ENCODE measurements at regions not wholly inside any gene's neighbourhood (a gene's known extent, or its start where the extent isn't known, plus 50 kb on each side); places are given as distances from the start of the nearest gene placed in this dataset.

DNA sequence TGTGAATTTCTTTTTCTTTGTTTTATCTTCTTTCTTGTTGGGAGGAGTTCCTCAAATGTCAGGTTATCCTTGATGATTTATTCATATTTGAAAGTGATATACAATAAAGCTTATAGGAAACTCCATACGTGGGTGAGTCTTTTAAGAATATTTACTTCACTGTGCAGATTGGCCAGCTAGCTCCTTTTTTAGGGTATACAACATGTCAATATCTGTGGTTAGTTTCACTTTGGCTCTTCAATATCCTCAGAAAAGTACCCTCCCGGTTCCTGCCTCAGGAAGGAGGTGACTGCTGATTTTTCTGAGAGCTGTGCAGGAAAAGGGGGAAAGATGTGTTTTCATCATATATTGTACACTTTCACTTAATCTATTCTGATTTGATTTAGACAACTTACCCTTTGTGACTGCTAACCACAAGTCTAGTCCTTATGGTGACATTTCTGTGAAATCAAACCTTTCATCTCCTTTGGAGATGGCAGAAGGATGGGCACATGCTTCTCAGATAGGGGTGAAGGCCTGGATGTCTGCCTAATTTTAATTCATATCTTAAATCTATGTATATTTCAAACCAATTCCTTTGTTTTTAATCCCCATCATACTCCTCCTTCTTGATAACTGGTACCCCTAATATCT lies 98.2 kb upstream of the NECTIN3 start:
- CTCF ChIA-PET = no interaction called here
- POLR2A ChIA-PET = no interaction called here
- H3K27ac Mint-ChIP-seq = no peak overlapping the region

DNA sequence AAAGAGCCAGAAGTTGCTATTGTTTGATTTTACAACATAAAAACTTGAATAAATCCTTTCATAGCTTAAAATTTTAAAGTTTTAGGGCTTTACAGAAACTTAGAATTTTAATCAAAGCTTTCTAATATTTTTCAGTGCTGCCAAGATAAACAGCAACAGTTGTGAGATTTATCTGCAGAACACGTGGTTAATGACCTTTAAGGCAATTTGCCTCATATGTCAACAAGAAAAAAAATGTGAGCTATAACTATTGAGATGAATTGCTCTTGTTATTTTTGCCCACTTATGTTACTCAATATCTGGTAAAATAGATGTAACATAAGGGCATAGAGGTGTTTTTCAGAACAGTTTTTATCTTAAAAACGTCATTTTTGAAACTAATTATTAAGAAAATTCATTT lies 96.7 kb upstream of the NECTIN3 start:
- ChIA-PET POLR2A (no interaction called here), CTCF (no interaction called here)
- no peak overlapping the region for H3K27ac Mint-ChIP-seq
- H3K4me3 Mint-ChIP-seq = no peak overlapping the region
- H3K9me3 Mint-ChIP-seq = peaks cover 15% of the 10 kb centered on the region
- H3K27me3 Mint-ChIP-seq (ENCODE audit: low read depth) = no peaks in the 10 kb centered on the region
- DNase-seq (ENCODE audit: low spot score) (no peak), ATAC-seq (no peak)
- H3K4me1 Mint-ChIP-seq = no peaks in the 10 kb centered on the region
- peaks cover 10% of the 10 kb centered on the region for H3K36me3 Mint-ChIP-seq
- TF ChIP-seq CBFB (CRISPR knock-in tag; IDR thresholded peaks at IDR 0.05; ENCODE audit: low read depth) (no peak), ESRRA (CRISPR knock-in tag; IDR thresholded peaks at IDR 0.05; ENCODE audit: borderline replicate concordance) (no peak), SMAD4 (CRISPR knock-in tag; IDR thresholded peaks at IDR 0.05) (no peak), SMAD3 (CRISPR knock-in tag; IDR thresholded peaks at IDR 0.05; ENCODE audit: borderline replicate concordance) (no peak), CTCF (IDR thresholded peaks at IDR 0.05) (no peak), NFATC4 (CRISPR knock-in tag; IDR thresholded peaks at IDR 0.05) (no peak), MYBL2 (CRISPR knock-in tag; IDR thresholded peaks at IDR 0.05) (no peak), USF1 (CRISPR knock-in tag; IDR thresholded peaks at IDR 0.05) (no peak), FOXP4 (CRISPR knock-in tag; IDR thresholded peaks at IDR 0.05) (no peak), GRHL2 (CRISPR knock-in tag; IDR thresholded peaks at IDR 0.05; ENCODE audit: insufficient replicate concordance, severe bottlenecking) (no peak), JAZF1 (CRISPR knock-in tag; IDR thresholded peaks at IDR 0.05) (no peak), JUN (CRISPR knock-in tag; IDR thresholded peaks at IDR 0.05) (no peak)
- TF ChIP-seq, protein P1, sequence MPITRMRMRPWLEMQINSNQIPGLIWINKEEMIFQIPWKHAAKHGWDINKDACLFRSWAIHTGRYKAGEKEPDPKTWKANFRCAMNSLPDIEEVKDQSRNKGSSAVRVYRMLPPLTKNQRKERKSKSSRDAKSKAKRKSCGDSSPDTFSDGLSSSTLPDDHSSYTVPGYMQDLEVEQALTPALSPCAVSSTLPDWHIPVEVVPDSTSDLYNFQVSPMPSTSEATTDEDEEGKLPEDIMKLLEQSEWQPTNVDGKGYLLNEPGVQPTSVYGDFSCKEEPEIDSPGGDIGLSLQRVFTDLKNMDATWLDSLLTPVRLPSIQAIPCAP (CRISPR knock-in tag; IDR thresholded peaks at IDR 0.05) = no peak
- TF ChIP-seq, protein P2, sequence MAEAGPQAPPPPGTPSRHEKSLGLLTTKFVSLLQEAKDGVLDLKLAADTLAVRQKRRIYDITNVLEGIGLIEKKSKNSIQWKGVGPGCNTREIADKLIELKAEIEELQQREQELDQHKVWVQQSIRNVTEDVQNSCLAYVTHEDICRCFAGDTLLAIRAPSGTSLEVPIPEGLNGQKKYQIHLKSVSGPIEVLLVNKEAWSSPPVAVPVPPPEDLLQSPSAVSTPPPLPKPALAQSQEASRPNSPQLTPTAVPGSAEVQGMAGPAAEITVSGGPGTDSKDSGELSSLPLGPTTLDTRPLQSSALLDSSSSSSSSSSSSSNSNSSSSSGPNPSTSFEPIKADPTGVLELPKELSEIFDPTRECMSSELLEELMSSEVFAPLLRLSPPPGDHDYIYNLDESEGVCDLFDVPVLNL (CRISPR knock-in tag; IDR thresholded peaks at IDR 0.05; ENCODE audit: borderline replicate concordance, low read depth) = no peak
- TF ChIP-seq, protein P3, sequence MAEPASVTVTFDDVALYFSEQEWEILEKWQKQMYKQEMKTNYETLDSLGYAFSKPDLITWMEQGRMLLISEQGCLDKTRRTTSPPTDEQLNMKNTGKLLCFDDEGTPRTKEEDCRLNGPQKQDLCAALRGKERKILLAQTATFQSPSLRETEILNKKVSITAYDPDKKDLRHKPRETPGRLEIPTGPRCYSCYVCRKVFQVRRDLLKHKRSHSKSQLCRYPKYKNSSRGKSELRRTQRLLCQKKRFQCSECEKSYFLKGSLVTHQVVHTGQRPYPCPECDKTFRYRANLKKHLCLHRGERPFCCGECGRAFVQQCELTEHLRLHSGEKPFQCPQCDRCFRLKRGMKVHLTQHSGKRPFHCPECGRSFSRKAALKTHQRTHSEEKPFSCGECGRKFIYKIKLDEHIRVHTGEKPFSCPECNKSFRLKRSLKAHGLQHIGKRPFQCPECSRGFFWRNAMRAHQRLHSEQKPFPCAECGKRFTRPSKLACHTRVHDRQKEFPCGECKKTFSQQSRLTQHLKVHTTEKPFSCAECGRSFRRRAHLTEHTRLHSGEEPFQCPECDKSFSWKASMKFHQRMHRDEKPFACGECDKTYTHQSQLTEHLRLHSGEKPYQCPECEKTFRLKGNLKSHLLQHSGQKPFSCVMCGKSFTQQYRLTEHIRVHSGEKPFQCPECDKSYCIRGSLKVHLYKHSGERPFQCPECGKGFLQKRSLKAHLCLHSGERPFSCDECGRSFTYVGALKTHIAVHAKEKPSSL (CRISPR knock-in tag; conservative IDR thresholded peaks at IDR 0.05) = no peak
- TF ChIP-seq, protein P4, sequence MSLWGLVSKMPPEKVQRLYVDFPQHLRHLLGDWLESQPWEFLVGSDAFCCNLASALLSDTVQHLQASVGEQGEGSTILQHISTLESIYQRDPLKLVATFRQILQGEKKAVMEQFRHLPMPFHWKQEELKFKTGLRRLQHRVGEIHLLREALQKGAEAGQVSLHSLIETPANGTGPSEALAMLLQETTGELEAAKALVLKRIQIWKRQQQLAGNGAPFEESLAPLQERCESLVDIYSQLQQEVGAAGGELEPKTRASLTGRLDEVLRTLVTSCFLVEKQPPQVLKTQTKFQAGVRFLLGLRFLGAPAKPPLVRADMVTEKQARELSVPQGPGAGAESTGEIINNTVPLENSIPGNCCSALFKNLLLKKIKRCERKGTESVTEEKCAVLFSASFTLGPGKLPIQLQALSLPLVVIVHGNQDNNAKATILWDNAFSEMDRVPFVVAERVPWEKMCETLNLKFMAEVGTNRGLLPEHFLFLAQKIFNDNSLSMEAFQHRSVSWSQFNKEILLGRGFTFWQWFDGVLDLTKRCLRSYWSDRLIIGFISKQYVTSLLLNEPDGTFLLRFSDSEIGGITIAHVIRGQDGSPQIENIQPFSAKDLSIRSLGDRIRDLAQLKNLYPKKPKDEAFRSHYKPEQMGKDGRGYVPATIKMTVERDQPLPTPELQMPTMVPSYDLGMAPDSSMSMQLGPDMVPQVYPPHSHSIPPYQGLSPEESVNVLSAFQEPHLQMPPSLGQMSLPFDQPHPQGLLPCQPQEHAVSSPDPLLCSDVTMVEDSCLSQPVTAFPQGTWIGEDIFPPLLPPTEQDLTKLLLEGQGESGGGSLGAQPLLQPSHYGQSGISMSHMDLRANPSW (CRISPR knock-in tag; conservative IDR thresholded peaks at IDR 0.05; ENCODE audit: low read depth) = no peak

More for the DNA sequence above, 98.2 kb upstream of the NECTIN3 start:
- no peak for TF ChIP-seq SP1 (CRISPR knock-in tag; conservative IDR thresholded peaks at IDR 0.05)
- no peak for TF ChIP-seq RELA (CRISPR knock-in tag; IDR thresholded peaks at IDR 0.05; ENCODE audit: borderline replicate concordance)
- no peak for TF ChIP-seq NFE2L1 (CRISPR knock-in tag; IDR thresholded peaks at IDR 0.05)
- TF ChIP-seq, protein P5, sequence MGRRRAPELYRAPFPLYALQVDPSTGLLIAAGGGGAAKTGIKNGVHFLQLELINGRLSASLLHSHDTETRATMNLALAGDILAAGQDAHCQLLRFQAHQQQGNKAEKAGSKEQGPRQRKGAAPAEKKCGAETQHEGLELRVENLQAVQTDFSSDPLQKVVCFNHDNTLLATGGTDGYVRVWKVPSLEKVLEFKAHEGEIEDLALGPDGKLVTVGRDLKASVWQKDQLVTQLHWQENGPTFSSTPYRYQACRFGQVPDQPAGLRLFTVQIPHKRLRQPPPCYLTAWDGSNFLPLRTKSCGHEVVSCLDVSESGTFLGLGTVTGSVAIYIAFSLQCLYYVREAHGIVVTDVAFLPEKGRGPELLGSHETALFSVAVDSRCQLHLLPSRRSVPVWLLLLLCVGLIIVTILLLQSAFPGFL (CRISPR knock-in tag; IDR thresholded peaks at IDR 0.05; ENCODE audit: borderline replicate concordance) = no peak
- TF ChIP-seq FOXK1 (CRISPR knock-in tag; IDR thresholded peaks at IDR 0.05) = no peak
- TF ChIP-seq JAZF1 (CRISPR knock-in tag; IDR thresholded peaks at IDR 0.05) = no peak
- Mint-ChIP-seq H3K4me3 (no peak overlapping the region), H3K27me3 (ENCODE audit: low read depth) (no peaks in the 10 kb centered on the region; the same call in 1 of the 2 replicates), H3K36me3 (peaks cover 23% of the 10 kb centered on the region), H3K9me3 (peaks cover 26% of the 10 kb centered on the region), H3K4me1 (no peaks in the 10 kb centered on the region)
- no peak for DNase-seq (ENCODE audit: low spot score)
- ATAC-seq = no peak

Measured in WTC11 (cell line).